ENCODE measurements at regions not wholly inside any gene's neighbourhood (a gene's known extent, or its start where the extent isn't known, plus 50 kb on each side); places are given as distances from the start of the nearest gene placed in this dataset.
"Not testable (repeated sequence)": the region's sequence is repeated elsewhere in the genome, so short reads cannot be mapped to it uniquely, and the experiment has no call there.

DNA sequence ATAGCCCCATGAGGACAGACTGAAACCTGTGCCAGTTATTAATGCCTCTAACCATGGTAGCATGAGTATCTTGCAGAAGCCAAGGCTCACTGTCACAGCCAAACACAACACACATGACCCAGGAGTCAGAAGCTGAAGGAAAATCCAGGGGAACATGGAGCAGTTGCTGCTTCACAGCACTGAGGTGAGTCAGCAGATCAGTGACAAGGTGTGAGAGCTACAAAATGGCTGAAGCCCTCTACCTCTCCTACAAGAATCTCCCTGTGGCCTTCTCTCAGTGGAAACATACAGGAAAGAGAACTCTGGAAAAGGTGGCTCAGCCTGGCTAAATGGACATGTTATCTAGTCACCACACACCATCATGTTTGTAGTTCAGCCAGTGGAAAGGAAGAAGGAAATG, 93.5 kb downstream of the NAB1 start:
- DNase-seq (ENCODE audit: low read depth), result no peak

DNA sequence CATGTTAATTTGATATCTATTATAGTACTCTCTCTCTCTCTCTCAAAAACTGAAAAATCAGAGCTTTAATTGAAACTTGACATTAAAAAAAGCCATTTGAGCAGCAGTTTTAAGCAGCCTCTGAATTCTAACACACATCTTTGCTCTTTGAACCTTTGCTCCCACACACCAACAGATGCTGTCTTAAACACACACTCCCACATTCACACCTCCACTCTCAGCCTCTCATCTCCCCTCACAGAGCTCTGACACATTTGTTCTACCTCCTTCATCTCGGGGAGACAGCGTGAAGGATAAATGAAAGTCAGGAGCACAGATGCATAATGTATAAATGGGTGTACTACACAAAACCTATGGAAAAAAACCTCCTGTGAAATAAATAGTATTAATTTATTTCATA, 95.2 kb downstream of the NAB1 start:
- peak; percentile 46 for DNase-seq (ENCODE audit: low read depth)

DNA sequence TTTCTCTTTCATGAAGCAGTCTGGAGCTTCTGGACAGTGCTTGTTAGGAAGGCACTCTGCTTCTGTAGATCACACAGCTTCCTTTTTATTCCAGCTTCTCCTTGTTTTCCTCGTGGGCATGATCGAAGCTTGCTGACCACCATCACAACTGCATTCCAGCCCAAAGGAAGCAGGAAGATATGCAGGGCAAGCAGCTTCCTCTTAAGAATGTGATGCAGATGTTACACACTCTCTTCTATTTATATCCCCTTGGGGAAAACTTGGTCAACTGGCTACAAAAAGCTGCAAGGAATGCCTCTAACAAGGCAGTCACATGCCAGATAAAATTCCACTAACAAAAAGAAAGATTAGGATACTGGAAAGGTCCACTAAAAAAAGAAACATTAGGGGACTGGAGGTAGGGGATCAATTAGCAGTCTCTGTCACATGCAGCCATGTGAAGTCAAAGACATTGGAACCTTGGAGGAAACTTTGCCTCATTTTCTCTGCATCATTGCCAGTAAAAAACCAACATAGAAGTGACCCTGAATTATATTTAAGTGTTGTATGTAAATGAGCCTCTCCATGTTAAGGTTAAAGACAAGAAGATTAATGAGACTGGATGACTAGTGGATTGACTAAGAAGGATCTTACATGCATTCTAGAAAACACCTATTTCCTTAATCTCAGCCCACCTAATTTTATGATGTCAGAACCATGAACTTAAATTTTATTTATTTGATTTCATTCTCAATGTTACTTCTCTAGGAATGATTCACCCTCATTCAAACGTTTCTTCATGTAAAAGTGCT, 98.3 kb downstream of the NAB1 start:
- no peak for DNase-seq (ENCODE audit: low read depth)

DNA sequence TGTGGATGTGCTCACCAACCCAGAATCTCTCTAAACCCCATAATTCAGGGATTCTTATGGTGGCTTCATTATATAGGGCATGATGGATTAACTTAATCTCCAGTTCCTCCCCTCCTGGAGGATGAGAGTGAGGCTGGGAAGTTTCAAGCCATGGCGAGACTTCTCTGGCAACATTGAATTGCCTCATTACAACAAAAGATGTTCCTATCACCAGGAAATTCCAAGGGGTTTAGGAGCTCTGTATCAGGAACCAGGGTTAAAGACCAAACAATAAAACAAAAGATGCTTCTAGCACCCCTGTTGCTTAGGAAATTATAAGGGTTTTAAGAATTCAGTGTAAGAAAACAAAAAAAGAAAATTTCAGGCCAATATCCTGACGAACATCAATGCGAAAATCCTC, 100.1 kb downstream of the NAB1 start:
- no peak for DNase-seq (ENCODE audit: low read depth)

DNA sequence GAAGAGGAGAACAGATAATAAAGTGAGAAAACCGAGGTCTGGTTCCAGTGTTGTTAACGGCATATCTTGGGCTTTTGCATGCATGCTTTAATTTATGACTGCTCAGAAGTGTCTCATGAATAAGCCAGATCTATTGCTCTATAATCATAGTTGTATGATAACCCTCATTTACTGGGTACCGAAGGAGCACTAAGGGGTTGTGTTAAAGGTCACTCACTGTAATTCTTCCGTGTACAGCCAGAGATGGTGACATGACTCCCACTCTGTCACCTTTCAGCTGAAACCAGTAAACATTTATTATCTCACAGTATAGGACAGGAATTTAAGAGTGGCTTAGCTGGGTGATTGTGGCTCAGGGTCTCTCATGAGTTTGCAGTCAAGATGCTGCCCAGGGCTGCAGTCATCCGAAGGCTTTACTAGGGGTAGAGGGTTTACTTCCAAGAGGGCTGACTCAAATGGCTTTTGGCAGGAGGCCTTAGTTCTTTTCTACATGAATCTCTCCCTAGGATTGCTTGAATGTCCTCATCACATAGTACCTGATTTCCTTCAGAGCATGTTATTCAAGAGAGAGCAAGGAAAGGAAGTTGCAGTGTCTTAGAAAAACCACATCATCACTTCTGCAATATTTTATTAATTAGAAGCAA, 107.0 kb downstream of the NAB1 start:
- DNase-seq (ENCODE audit: low read depth), result no peak

DNA sequence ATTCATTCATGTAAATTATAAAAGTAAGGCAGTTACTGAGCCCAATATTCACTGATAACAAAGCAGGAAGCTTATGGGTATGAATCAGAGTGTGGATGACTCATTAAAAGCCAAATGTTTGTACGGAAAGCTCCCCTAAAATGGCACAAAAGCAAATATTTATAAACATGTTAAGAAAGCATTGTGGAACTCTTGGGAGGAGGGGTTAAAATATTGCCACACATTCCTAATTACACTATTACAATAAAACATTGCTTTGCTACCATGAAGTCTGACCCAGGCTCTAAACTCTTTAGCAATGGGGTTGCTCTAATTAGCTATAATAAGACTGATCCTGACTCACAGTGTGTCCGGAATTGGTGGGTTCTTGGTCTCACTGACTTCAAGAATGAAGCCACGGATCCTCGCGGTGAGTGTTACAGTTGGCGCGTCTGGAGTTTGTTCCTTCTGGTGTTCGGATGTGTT, 110.9 kb downstream of the NAB1 start:
- no peak for DNase-seq (ENCODE audit: low read depth)

DNA sequence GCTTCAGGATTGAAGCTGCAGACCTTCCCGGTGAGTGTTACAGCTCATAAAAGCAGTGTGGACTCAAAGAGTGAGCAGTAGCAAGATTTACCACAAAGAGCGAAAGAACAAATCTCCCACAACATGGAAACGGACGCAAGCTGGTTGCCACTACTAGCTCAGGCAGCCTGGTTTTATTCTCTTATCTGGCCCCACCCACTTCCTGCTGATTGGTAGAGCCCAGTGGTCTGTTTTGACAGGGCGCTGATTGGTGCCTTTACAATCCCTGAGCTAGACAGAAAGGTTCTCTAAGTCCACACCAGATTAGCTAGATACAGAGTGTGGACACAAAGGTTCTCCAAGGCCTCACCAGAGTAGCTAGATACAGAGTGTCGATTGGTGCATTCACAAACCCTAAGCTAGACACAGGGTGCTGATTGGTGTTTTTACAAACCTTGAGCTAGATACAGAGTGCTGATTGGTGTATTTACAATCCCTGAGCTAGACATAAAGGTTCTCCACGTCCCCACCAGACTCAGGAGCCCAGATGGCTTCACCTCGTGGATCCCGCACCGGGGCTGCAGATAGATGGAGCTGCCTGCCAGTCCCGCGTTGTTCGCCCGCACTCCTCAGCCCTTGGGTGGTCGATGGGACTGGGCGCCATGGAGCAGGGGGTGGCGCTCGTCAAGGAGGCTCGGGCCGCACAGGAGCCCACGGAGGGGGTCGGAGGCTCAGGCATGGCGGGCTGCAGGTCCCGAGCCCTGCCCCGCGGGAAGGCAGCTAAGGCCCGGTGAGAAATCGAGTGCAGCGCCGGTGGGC, 111.7 kb downstream of the NAB1 start:
- not testable (repeated sequence) for DNase-seq (ENCODE audit: low read depth)

DNA sequence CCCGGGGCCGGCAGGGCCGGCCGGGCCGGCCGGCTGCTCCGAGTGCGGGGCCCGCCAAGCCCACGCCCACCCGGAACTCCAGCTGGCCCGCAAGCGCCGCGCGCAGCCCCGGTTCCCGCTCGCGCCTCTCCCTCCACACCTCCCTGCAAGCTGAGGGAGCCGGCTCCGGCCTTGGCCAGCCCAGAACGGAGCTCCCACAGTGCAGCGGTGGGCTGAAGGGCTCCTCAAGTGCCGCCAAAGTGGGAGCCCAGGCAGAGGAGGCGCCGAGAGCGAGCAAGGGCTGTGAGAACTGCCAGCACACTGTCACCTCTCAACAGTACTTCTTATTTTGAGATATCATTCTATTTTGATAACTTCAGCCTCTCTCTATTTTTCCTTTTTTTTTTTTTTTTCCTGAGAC, 112.3 kb downstream of the NAB1 start:
- DNase-seq (ENCODE audit: low read depth), result not testable (repeated sequence)

DNA sequence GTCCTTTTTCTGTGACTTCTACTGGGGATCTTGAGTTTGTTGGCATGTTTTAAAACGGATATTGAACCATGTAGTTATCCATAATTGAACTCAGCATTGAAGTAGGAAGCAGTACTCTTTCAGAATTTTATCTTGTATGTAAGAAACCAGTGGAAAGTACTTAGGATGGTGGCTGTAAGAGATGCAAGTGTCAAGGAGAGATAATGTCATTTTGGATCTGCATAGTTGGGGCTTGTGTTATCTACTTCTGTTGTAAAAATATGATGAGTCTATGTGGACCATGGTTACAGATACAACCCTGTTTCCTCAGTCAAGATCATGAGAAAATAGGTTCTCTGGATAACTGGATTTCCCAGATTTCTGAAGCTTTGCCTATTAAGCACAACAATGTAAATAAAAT, 113.7 kb downstream of the NAB1 start:
- DNase-seq (ENCODE audit: low read depth), result no peak

DNA sequence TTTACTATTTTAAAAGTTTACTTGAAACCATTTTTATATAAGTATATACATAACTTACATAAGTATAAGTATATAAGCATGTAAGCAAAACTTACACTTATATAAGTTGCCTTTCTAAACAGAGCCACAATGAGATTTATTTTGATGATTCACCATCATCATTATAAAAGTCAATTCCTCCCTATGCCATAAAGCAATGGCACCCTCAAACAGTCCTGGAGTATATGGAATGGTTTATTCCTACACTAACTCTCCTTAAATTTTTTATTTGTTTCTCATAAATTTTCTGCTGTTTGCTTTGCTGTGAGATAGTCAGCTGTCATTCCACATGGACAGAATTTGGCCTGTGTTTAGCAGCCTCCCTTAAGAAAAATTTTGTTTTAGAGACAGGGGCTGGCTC, 114.2 kb downstream of the NAB1 start:
- no peak for DNase-seq (ENCODE audit: low read depth)

DNA sequence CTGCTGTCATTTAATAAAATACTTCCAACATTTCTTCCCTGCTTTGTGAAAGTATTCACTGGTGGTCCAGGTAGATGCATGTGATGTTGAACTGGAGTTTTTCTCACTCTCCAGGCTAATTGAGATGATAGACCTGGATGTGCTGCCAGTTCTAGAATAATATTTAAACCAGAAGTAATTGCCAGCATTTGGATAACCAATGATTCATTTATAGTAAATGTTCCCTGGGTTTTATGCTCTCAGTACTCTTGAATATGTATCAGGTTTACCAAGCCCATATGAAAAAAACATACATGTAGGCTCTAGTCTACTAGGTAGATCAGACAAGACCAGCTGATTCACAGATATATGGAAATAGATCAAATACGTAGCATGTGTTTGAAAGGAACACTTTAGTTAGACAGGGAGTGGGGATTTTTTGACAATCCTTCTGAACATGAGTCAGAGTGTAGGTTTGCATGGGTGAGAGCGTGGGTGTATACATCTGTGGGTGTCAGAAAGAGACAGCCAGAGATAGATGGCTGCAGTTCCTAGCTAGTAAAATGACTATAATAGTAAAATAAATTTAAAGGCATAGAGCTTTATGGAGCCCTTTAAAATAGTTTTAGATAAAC, 115.1 kb downstream of the NAB1 start:
- DNase-seq (ENCODE audit: low read depth), result peak; percentile 68

DNA sequence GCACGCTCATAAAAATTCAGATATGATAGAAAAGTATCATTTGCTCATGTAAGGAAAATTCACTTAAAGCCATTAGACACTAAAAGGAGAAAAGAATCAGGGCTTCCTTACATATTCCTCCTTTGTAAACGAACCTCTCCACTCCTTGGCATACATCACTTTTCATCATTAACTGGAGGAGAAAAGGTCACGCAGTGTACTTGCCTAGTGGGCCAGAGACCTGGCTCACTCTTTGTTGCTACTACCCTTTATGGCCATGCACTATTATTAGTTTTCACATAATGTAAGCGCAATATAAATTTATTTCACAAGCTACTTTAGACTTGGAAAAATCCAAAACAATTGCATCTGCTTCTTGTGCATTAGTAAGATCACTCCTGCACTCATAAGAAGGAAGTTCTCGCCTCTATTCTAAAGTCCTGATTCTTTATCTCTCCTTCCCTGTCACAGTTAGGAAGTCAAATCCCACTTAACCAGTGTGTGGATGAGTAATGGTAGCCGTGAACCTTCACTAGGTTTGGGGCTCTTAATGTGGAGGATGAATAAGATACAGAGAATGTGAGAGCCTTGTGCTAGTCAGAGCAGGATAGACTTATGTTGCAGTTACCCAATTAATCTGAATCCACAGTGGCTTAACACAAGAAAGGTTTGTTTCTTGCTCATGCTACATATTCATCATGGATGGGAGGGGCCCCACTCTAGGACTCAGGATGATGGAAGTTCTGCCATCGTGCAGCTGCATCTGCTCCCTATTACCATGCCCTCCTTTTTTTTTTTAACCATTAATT, 115.0 kb upstream of the GLS start:
- no peak for DNase-seq (ENCODE audit: low read depth)

DNA sequence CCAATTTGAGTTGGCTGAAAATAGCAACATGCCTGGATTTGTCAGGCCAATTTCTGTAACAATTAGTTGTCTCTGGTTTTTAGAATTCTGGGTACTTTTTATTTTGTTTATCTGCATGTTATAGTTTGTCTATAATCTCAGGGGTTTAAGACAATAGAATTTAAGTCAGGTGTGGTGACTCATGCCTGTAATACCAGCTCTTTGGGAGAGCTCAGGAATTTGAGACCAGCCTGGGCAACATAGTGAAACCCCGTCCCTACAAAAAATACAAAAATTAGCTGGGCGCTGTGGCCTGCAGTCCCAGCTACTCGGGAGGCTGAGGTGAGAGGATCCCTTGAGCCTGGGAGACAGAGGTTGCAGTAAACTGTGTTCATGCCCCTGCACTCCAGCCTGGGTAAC, 114.4 kb upstream of the GLS start:
- no peak for DNase-seq (ENCODE audit: low read depth)

DNA sequence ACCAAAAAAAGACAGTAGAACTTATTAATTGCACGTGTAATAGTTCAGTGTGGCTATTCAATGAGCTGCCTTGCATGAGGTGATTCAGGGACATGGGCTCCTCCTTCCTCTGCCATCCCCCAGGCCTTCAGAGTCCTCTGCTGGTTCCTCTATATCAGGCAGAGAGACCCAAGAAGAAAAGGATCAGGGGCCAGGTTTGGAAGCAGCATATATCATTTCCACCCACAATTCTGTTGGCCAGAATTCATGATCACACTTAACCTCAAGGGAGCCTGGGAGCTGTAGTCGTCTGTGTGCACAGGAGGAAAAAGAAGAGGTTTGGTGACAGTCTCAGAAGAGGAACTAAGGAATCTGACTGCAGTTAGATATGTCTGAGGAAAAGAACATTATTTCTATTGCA, 114.0 kb upstream of the GLS start:
- DNase-seq (ENCODE audit: low read depth), result no peak

DNA sequence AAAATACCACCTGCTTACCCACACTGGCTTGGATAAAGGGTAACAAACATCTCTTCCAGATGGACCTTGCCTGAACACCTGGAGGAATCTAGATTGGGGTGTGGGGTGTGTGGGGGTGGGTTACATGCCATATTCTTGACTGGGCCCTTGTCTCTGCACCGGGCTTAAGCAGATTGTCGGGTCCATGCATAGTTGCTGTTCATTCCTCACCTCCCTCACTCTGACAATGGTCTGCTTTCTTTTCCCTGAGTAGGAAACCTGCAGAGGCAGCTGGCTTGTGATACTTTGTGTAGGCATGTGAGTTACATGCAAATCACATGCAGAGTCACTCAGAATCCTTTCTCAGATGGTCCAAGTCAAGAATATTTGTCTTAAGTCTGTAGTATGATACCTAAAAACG, 112.8 kb upstream of the GLS start:
- no peak for DNase-seq (ENCODE audit: low read depth)

DNA sequence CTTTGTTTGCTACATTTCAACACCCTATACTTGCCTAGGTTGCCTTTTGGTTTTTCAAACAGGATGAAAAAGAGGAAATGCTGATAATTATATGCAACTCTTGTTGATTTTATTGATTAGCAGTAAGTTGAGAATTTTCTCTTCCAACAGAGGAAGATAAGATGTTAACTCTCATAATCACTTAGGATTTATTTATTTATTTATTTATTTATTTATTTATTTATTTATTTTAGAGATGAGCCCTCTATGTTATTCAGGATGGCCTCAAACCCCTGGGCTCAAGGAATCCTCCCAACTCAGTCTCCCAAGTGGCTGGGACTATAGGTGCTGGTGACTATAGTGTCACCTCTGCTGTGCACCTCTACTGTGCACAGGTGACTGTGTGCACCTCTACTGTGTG, 111.4 kb upstream of the GLS start:
- no peak for DNase-seq (ENCODE audit: low read depth)

DNA sequence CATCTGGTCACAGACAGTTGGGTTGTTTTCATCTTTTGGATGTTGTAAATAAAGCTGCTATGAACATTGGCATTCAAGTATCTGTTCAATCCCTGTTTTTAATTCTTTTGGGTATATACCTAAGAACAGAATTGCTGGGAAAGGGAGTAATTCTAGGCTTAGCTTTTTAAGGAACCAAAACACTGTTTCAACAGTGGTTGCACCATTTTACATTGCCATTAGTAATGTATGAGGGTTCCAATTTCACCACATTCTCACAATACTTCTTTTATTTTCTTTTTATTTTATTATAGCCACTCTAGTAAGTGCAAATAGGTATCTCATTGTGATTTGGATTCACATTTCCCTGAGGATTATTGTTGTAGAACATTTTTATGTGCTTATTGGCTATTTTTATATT, 108.9 kb upstream of the GLS start:
- DNase-seq (ENCODE audit: low read depth), result no peak

DNA sequence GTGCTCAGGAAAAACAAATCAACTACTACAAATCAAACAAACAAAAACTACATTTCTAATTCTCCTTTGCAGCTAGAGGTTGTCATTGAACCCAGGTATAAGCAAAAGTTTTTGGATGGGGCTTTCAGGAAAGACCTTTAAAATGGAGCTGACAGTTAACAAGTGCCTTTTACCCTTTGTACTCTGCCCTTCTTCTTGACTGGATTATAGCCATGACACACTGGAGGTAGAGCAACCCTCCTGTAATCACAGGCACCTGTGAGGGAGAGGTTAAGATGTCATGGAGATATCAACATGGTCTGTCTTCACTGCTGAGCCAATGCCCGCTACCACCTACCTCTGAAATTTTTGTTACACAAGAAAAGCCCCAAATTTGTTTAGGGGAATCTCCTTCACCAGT, 100.0 kb upstream of the GLS start:
- DNase-seq (ENCODE audit: low read depth), result no peak

DNA sequence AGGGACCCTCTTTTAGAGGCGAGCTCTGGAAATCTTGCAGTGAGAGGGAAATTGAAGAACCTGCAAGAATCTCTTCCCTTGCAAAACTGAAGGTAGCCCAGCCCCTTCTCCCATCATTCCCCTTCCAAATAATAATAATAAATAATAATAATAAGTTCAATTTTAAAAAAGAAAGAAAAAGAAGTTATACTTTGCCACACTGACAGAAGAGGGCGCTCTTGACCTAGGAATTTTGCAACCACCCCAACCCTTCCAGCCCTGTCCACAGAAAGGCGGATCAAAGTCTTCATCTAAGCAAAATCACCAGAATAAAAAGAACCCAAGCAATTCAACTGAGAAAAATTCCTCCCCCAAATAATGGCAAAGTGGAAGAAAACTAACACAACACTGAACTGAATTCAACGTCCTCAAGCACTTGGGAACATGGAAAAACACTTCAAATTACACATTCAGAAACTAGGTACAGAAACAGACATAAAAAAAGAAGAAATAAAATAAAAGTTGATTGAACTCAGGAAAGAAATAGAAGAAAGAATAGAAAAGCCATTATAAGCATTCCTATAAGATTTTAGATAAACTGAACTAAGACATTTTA, 98.9 kb upstream of the GLS start:
- peak; percentile 57 for DNase-seq (ENCODE audit: low read depth)

DNA sequence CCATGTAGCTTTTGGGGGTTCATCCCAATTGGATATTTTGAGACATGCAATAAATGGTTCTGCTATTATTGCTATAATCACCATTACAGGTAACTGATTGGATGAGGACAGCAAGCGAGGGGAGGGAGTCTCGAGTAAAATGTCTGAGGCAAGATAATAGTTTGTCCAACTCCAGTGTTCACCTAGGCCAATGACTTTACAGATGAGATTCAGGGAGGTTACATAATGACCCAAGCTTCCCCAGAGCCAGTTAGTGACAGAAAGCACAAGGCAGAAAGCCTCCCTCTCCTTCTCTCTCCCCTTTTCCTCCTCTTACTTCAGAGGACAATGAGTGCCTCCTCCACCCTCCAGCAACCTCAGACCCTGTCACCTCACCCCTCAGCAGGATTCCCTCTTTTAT, 98.4 kb upstream of the GLS start:
- no peak for DNase-seq (ENCODE audit: low read depth)

DNA sequence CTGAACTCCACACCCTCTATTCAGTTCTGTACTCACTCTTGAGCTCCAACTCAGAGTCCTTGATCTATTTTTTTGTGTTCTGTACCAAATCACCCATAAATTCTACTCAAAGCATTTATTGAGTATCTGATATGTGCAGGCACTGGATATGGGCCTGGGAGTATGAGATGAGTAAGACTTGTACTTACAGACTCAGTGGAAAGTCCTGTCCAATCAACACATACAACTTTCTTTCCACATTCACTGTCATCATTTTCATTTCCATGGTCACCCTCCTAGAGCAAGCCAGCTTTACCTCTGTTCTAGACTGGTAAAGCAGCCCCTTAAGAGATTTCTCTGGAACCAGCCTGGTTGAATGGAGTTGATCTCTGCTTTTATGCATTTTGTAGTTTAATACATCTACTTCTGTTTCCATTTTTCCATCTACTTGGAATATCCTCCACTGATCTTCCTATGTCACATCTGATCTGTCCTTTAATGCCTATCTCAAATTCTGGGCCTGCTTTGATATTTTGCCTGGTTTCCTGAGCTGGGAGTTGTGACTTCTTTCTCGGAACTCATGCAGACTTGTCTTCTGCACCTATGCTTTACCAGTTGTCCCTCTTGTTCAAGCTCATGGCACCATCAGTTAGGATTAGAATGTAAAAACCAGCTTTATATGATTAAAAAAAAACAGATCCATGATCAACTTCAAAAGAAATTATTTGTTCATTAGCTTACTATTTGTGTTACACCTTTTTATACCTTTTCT, 96.9 kb upstream of the GLS start:
- DNase-seq (ENCODE audit: low read depth), result no peak
